ENCODE measurements at regions not wholly inside any gene's neighbourhood (a gene's known extent, or its start where the extent isn't known, plus 50 kb on each side); places are given as distances from the start of the nearest gene placed in this dataset.

- Histone ChIP-seq H3K27me3 (replicated peaks in 1 of 4; ENCODE audit: control insufficient read depth in 3 of 4, extremely low read depth in 1 of 4, insufficient read depth in 3 of 4, low read length in 3 of 4) (no peaks in the 10 kb centered on the region), H3K9ac (replicated peaks in 1 of 4; ENCODE audit: extremely low read depth in 1 of 4, low read depth in 3 of 4, low read length in 3 of 4) (no peak overlapping the region), H4K5ac (ENCODE audit: insufficient read length, low read depth, low read length) (no peak overlapping the region), H3K4me2 (ENCODE audit: insufficient read depth in 1 of 2, low read depth in 2 of 2, low read length in 2 of 2) (no peak overlapping the region), H3K9me3 (ENCODE audit: insufficient read depth in 2 of 2, low read depth in 1 of 2, low read length in 1 of 2) (no peaks in the 10 kb centered on the region), H3K14ac (ENCODE audit: insufficient read length) (no peak overlapping the region), H3K56ac (replicated peaks; ENCODE audit: insufficient read length, low read depth, low read length) (no peak overlapping the region), H2BK12ac (ENCODE audit: low read depth, low read length) (no peak overlapping the region), H3K4ac (replicated peaks; ENCODE audit: insufficient read length, low read depth, low read length) (no peak overlapping the region), H3K4me3 (ENCODE audit: extremely low read depth in 1 of 4, insufficient read depth in 2 of 4, low read depth in 3 of 4, low read length in 4 of 4) (no peak overlapping the region), H3K79me2 (ENCODE audit: control insufficient read depth in 1 of 2, insufficient read depth in 2 of 2, low read length in 2 of 2) (no peaks in the 10 kb centered on the region), H2BK15ac (ENCODE audit: low read length) (no peak overlapping the region), H3K23ac (ENCODE audit: insufficient read length) (no peak overlapping the region), H2AK5ac (ENCODE audit: low read depth, low read length) (no peak overlapping the region), H2BK120ac (replicated peaks; ENCODE audit: low read depth, low read length) (no peak overlapping the region), H3K27ac (ENCODE audit: low read depth, low read length) (no peak overlapping the region), H4K20me1 (replicated peaks in 1 of 2; ENCODE audit: control insufficient read depth in 1 of 2, insufficient read depth in 2 of 2, low read length in 2 of 2) (no peaks in the 10 kb centered on the region), H4K91ac (replicated peaks; ENCODE audit: insufficient read length, low read length) (no peak overlapping the region), H2AFZ (ENCODE audit: low read length) (no peak overlapping the region), H2BK5ac (ENCODE audit: low read depth, low read length) (no peak overlapping the region), H4K8ac (ENCODE audit: extremely low read depth, insufficient read depth, low read length) (no peak overlapping the region), H3K36me3 (ENCODE audit: control insufficient read depth in 2 of 4, insufficient read depth in 4 of 4, low read length in 3 of 4) (no peaks in the 10 kb centered on the region), H3K4me1 (replicated peaks in 1 of 4; ENCODE audit: control insufficient read depth in 3 of 4, insufficient read depth in 4 of 4, low read length in 3 of 4) (no peaks in the 10 kb centered on the region), H3K18ac (ENCODE audit: extremely low read depth, low read length) (no peak overlapping the region), H3K79me1 (ENCODE audit: low read depth, low read length) (no peaks in the 10 kb centered on the region), H3K23me2 (ENCODE audit: low read depth, low read length) (no peaks in the 10 kb centered on the region), H2BK20ac (ENCODE audit: low read length) (no peak overlapping the region)
- ChIA-PET CTCF (ENCODE audit: partially characterized antibody) (interaction anchor here (0.9 kb wide), 1 partner anchor 18 kb away, joined by 3 read pairs; no protein-coding TSS in a partner anchor), POLR2A (ENCODE audit: partially characterized antibody) (interaction anchor here (0.6 kb wide), 1 partner anchor 1044 kb away, joined by 3 read pairs; no protein-coding TSS in a partner anchor)
- 85% methylated on average over 2 of the region's 2 CpGs; no CpG with 5 or more reads in 1 of the 2 experiments for WGBS, 2 experiments (ENCODE audit: extremely low coverage in 1 of 2, insufficient coverage in 1 of 2, insufficient read length in 1 of 2, insufficient replicate concordance in 2 of 2, low coverage in 1 of 2, low lambda C conversion rate in 2 of 2, missing lambda C conversion rate in 1 of 2)
- TF ChIP-seq MAFK (IDR thresholded peaks at IDR 0.05; ENCODE audit: low read depth, low read length) = no peak
- TF ChIP-seq ASH2L (IDR thresholded peaks at IDR 0.05; ENCODE audit: low read length) = no peak
- TF ChIP-seq ATF3 (IDR thresholded peaks at IDR 0.05; ENCODE audit: insufficient read depth, low read depth, low read length) = no peak
- TF ChIP-seq MAX (IDR thresholded peaks at IDR 0.05) = no peak
- no peak for TF ChIP-seq PHF8 (conservative IDR thresholded peaks at IDR 0.05; ENCODE audit: low read depth, low read length)
- TF ChIP-seq CEBPB (IDR thresholded peaks at IDR 0.05; ENCODE audit: low read depth, low read length) = no peak
- no peak for TF ChIP-seq POLR2AphosphoS5 (IDR thresholded peaks at IDR 0.05; ENCODE audit: low read depth, low read length)
- TF ChIP-seq SP2 (IDR thresholded peaks at IDR 0.05; ENCODE audit: low read length) = no peak
- TF ChIP-seq RFX5 (IDR thresholded peaks at IDR 0.05; ENCODE audit: borderline replicate concordance, low read depth, low read length) = no peak
- FAIRE-seq (no peak), DNase-seq (ENCODE audit: low read depth in 1 of 2, low spot score in 2 of 2) (no peak)
Observed at GRCh38 chr3:178103140-178103539, 433.1 kb upstream of the KCNMB2 start.
